ENCODE measurements at regions not wholly inside any gene's neighbourhood (a gene's known extent, or its start where the extent isn't known, plus 50 kb on each side); places are given as distances from the start of the nearest gene placed in this dataset.

- Mint-ChIP-seq H3K27ac (no peak overlapping the region), H3K36me3 (ENCODE audit: low read depth) (no peaks in the 10 kb centered on the region), H3K27me3 (no peaks in the 10 kb centered on the region), H3K4me3 (no peak overlapping the region), H3K9me3 (peaks cover 6% of the 10 kb centered on the region), H3K4me1 (ENCODE audit: low read depth) (no peaks in the 10 kb centered on the region)
- Histone ChIP-seq H3K27me3 (ENCODE audit: control insufficient read depth in 1 of 2, insufficient read depth in 2 of 2, low read length in 2 of 2) (no peaks in the 10 kb centered on the region), H3K4me3 (ENCODE audit: low read length) (no peak overlapping the region), H3K4me1 (ENCODE audit: insufficient read depth, low read length) (no peaks in the 10 kb centered on the region), H3K36me3 (ENCODE audit: insufficient read depth, low read length) (no peaks in the 10 kb centered on the region), H3K9me3 (ENCODE audit: control insufficient read depth in 1 of 2, insufficient read depth in 1 of 2, low read length in 2 of 2) (no peaks in the 10 kb centered on the region), H3K27ac (ENCODE audit: low read depth in 1 of 2, low read length in 2 of 2) (no peak overlapping the region)
- ChIA-PET POLR2A (no interaction called here), CTCF (no interaction called here)
- no peak for ATAC-seq (ENCODE audit: poor library complexity)
- no peak for DNase-seq
- intact Hi-C loops (cut with DNase I, micrococcal nuclease): no loop called here
- TF ChIP-seq CTCF (IDR thresholded peaks at IDR 0.05): no peak
These were observed 434.1 kb upstream of the SEMA6D start for GRCh38 chr15:47283246-47283645.

- POLR2A ChIA-PET: no interaction called here
- DNase-seq (no peak), ATAC-seq (ENCODE audit: poor library complexity) (no peak)
- Mint-ChIP-seq H3K4me1 (ENCODE audit: low read depth) (no peaks in the 10 kb centered on the region), H3K36me3 (ENCODE audit: low read depth) (no peaks in the 10 kb centered on the region), H3K4me3 (no peak overlapping the region), H3K27ac (no peak overlapping the region), H3K27me3 (no peaks in the 10 kb centered on the region), H3K9me3 (peaks cover 2% of the 10 kb centered on the region)
- Histone ChIP-seq H3K9me3 (ENCODE audit: control insufficient read depth in 1 of 2, insufficient read depth in 1 of 2, low read length in 2 of 2) (no peaks in the 10 kb centered on the region), H3K27me3 (ENCODE audit: control insufficient read depth in 1 of 2, insufficient read depth in 2 of 2, low read length in 2 of 2) (no peaks in the 10 kb centered on the region), H3K36me3 (ENCODE audit: insufficient read depth, low read length) (no peaks in the 10 kb centered on the region), H3K27ac (ENCODE audit: low read depth in 1 of 2, low read length in 2 of 2) (no peak overlapping the region), H3K4me3 (ENCODE audit: low read length) (no peak overlapping the region), H3K4me1 (ENCODE audit: insufficient read depth, low read length) (no peaks in the 10 kb centered on the region)
- no peak for TF ChIP-seq CTCF (IDR thresholded peaks at IDR 0.05)
- CTCF ChIA-PET: no interaction called here
- intact Hi-C loops (cut with DNase I, micrococcal nuclease): no loop called here
These were observed 428.5 kb upstream of the SEMA6D start for GRCh38 chr15:47288794-47289193.

GRCh38 chr15:47289656-47290055 is 427.6 kb upstream of the SEMA6D start:
- CTCF ChIA-PET: no interaction called here

More at GRCh38 chr15:47289656-47290055, 427.6 kb upstream of the SEMA6D start:
- Histone ChIP-seq H3K4me1 (ENCODE audit: insufficient read depth, low read length) (no peaks in the 10 kb centered on the region), H3K4me3 (ENCODE audit: low read length) (no peak overlapping the region), H3K9me3 (ENCODE audit: control insufficient read depth in 1 of 2, insufficient read depth in 1 of 2, low read length in 2 of 2) (no peaks in the 10 kb centered on the region), H3K27ac (ENCODE audit: low read depth in 1 of 2, low read length in 2 of 2) (no peak overlapping the region), H3K27me3 (ENCODE audit: control insufficient read depth in 1 of 2, insufficient read depth in 2 of 2, low read length in 2 of 2) (no peaks in the 10 kb centered on the region), H3K36me3 (ENCODE audit: insufficient read depth, low read length) (no peaks in the 10 kb centered on the region)
- intact Hi-C loops (cut with DNase I, micrococcal nuclease): no loop called here
- Mint-ChIP-seq H3K4me3 (no peak overlapping the region), H3K4me1 (ENCODE audit: low read depth) (no peaks in the 10 kb centered on the region), H3K36me3 (ENCODE audit: low read depth) (no peaks in the 10 kb centered on the region), H3K27me3 (no peaks in the 10 kb centered on the region), H3K27ac (no peak overlapping the region), H3K9me3 (peaks cover 2% of the 10 kb centered on the region)
- no peak for DNase-seq
- no peak for TF ChIP-seq CTCF (IDR thresholded peaks at IDR 0.05)
- POLR2A ChIA-PET: no interaction called here
- no peak for ATAC-seq (ENCODE audit: poor library complexity)

Measured in CD4-positive, alpha-beta T cell (primary cell).